NB4 (cell line): ENCODE measurements at regions not wholly inside any gene's neighbourhood (a gene's known extent, or its start where the extent isn't known, plus 50 kb on each side); places are given as distances from the start of the nearest gene placed in this dataset.

ENCODE experiments used
- DNase-seq: peaks from one replicate; pipeline ENCODE4 v3.0.0; 2010; ENCODE audit warnings: low read depth
- H3K4me3 ChIP-seq: one replicate; pipeline ENCODE4 v1.5.1; 2011; ENCODE audit warnings: mild to moderate bottlenecking, low read depth, low read length, moderate library complexity
- MYC ChIP-seq: IDR thresholded peaks from 2 replicates; pipeline ENCODE4 v1.6.1; 2011; ENCODE audit warnings: low read depth, low read length
- POLR2A ChIP-seq: IDR thresholded peaks from 2 replicates; pipeline ENCODE4 v1.6.1; 2011; ENCODE audit warnings: mild to moderate bottlenecking; ENCODE audit not compliant: insufficient read length; ENCODE audit errors: extremely low read depth
- TF ChIP-seq, protein P1 (sequence below): IDR thresholded peaks from 2 replicates; pipeline ENCODE4 v1.6.1; 2011; ENCODE audit warnings: low read depth, low read length
- TF ChIP-seq, protein P2 (sequence below): IDR thresholded peaks from one replicate; pipeline ENCODE4 v1.5.1; 2012; ENCODE audit warnings: low read depth, low read length

DNA sequence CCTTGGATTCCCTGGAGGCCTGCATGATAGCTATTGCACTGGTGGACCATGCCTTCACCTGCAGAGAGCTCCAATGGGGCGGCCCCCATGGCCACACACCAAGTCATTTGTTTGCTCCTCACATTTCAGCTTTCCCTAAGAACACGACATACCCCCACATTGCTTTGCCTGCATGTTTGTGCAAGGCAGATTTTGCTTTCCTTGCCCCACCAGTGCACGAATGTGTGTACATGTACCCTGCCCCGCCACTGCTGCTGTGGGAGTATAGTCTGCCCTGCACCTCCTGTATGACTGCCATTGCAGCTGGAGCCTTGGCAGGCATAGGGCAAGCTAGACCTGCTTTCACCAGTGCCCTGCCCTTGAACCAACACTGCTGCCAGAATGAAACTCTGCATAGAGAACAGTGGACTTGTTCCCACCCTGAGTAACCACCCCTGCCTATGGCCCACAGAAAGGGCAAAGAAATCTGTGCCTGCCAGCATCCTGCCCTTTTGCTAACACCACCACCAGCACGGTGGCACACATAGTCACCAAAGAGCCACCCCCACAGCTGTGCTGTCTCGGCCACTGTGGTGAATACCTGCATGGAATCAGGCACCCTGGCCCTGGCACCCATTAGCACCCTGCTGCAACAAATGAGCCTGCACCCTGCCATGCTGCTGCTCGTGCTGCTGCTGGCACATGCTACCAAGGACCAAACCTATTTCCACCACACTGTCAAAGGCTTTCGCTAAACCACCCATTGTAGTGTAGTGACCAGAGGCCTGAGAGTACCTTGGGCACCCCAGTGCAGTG, 661.7 kb upstream of the FAM241A start:
- H3K4me3 ChIP-seq, result no peak overlapping the region
- TF ChIP-seq MYC (no peak), POLR2A (no peak)
- TF ChIP-seq, protein P1, sequence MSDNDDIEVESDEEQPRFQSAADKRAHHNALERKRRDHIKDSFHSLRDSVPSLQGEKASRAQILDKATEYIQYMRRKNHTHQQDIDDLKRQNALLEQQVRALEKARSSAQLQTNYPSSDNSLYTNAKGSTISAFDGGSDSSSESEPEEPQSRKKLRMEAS, result no peak
- TF ChIP-seq, protein P2, sequence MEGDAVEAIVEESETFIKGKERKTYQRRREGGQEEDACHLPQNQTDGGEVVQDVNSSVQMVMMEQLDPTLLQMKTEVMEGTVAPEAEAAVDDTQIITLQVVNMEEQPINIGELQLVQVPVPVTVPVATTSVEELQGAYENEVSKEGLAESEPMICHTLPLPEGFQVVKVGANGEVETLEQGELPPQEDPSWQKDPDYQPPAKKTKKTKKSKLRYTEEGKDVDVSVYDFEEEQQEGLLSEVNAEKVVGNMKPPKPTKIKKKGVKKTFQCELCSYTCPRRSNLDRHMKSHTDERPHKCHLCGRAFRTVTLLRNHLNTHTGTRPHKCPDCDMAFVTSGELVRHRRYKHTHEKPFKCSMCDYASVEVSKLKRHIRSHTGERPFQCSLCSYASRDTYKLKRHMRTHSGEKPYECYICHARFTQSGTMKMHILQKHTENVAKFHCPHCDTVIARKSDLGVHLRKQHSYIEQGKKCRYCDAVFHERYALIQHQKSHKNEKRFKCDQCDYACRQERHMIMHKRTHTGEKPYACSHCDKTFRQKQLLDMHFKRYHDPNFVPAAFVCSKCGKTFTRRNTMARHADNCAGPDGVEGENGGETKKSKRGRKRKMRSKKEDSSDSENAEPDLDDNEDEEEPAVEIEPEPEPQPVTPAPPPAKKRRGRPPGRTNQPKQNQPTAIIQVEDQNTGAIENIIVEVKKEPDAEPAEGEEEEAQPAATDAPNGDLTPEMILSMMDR, result no peak
- DNase-seq, result no peak

DNA sequence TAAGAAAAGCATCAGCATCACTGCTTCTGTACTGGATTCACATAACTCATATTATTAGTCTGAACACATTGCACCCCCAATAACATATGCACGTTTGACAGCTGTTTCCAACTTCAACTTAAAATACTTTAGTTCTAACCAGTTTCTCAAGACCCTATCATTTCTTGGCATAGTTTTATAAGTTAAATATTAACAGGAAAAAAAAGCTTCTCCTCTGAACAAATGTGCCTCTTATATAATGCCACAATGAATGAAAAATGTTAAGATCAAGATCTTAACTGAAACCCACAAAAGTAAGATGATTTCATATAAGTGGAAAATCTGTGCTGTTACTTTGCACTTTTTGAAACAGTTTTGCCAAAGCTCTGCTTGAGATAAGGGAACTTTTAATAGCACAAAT, 652.8 kb upstream of the FAM241A start:
- DNase-seq, result no peak
- TF ChIP-seq, protein P2, result no peak
- TF ChIP-seq, protein P1, result no peak
- TF ChIP-seq MYC (no peak), POLR2A (no peak)
- H3K4me3 ChIP-seq, result no peak overlapping the region

DNA sequence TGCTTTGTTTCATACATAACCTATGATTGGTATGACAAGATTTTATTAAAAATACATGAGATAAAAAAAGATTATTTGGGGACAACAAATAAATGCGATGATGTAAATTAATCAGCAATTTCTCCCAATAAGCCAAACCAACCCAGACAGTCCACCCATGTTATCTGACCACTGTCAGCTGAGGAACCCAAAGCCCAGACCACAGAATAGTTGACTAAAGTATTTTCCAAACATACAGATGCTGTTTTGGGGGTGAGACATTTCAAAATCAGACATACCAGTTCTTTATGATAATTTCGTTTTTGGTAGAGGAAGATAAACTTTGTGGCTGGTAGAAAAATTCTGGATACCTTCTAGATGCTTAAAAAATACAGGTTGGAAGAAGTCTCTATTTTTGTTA, 650.8 kb upstream of the FAM241A start:
- TF ChIP-seq POLR2A (no peak), MYC (no peak)
- TF ChIP-seq, protein P1, result no peak
- TF ChIP-seq, protein P2, result no peak
- no peak overlapping the region for H3K4me3 ChIP-seq
- no peak for DNase-seq

DNA sequence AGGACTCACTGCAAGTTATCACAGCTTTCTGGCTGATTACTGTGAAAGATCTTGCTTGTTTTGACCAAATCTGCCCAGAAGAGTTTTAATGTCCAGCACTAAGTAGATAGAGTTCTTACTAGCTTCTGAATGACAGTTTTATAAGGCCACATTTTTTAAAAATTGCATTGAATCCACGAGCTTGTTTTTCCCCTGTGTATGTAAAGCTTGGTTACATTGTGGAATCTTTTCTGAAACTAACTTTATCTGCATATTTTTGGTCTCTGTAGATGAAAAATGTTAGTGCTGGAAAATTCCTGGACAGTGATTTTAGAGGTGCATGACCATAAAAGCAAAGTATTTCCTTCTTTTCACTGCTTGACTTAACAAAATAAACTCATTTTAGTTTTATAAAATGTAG, 650.3 kb upstream of the FAM241A start:
- no peak for DNase-seq
- H3K4me3 ChIP-seq, result no peak overlapping the region
- TF ChIP-seq, protein P2, result no peak
- TF ChIP-seq POLR2A, result no peak
- TF ChIP-seq, protein P1, result no peak
- TF ChIP-seq MYC, result no peak

DNA sequence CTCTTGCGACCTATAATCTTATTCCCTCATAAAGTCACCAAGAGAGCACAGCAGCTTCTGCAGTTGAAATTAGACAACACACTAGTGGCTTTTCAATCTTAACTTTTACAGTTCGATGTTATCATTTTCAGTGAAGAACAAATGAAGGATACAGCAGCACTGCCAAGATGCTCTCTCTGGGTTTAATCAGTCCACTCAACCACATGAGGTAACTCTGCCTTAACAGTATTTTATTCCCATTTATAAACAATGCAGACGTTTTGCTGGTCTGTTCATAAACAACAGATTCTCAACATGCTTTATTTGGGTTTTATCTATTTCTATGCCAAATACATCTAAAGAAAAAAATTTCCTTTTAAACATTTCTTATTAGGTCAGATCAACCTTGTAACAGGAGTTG, 646.0 kb upstream of the FAM241A start:
- H3K4me3 ChIP-seq, result no peak overlapping the region
- no peak for DNase-seq
- TF ChIP-seq MYC (no peak), POLR2A (no peak)
- TF ChIP-seq, protein P2, result no peak
- TF ChIP-seq, protein P1, result no peak
